Liver (tissue), 8 donors: ENCODE measurements at regions not wholly inside any gene's neighbourhood (a gene's known extent, or its start where the extent isn't known, plus 50 kb on each side); places are given as distances from the start of the nearest gene placed in this dataset.

Source experiments
- DNase-seq: peaks from one replicate; pipeline ENCODE4 v3.0.0-alpha.2; 2017; ENCODE audit warnings: low spot score
- H3K27ac ChIP-seq, 2 donors: one replicate each; pipeline ENCODE4 v1.7.0; 2013; ENCODE audit warnings: inconsistent platforms in 2 of 2, low read length in 2 of 2, control low read depth in 1 of 2, low read depth in 1 of 2, mild to moderate bottlenecking in 1 of 2
- H3K27me3 ChIP-seq, 4 donors: one replicate each; pipeline versions ENCODE4 v1.6.1 to v1.7.0; 2013; ENCODE audit warnings: low read length in 3 of 4, inconsistent platforms in 1 of 4, mild to moderate bottlenecking in 1 of 4, moderate library complexity in 1 of 4; ENCODE audit not compliant: control insufficient read depth in 4 of 4, insufficient read depth in 4 of 4
- H3K36me3 ChIP-seq, 4 donors: one replicate each; pipeline versions ENCODE4 v1.6.1 to v1.7.0; 2013; ENCODE audit warnings: low read length in 3 of 4, mild to moderate bottlenecking in 3 of 4, low read depth in 1 of 4, moderate library complexity in 1 of 4; ENCODE audit not compliant: control insufficient read depth in 4 of 4, insufficient read depth in 3 of 4
- H3K4me1 ChIP-seq, 4 donors: one replicate each; pipeline versions ENCODE4 v1.6.1 to v1.7.0; 2013; ENCODE audit warnings: low read length in 3 of 4, mild to moderate bottlenecking in 3 of 4, moderate library complexity in 1 of 4; ENCODE audit not compliant: control insufficient read depth in 4 of 4, insufficient read depth in 4 of 4
- H3K4me3 ChIP-seq, 3 donors: one replicate each; pipeline versions ENCODE4 v1.6.1 to v1.7.0; 2013; ENCODE audit warnings: low read length in 3 of 3, control low read depth in 1 of 3, low read depth in 1 of 3, mild to moderate bottlenecking in 1 of 3
- H3K9ac ChIP-seq, 2 donors: one replicate each; pipeline ENCODE4 v1.7.0; 2013; ENCODE audit warnings: low read length in 2 of 2, mild to moderate bottlenecking in 2 of 2, moderate library complexity in 2 of 2, control low read depth in 1 of 2, low read depth in 1 of 2
- H3K9me3 ChIP-seq, 4 donors: one replicate each; pipeline versions ENCODE4 v1.6.1 to v1.7.0; 2013; ENCODE audit warnings: low read length in 3 of 4; ENCODE audit not compliant: control insufficient read depth in 4 of 4
- ATF3 ChIP-seq: IDR thresholded peaks from 2 replicates; pipeline ENCODE4 v1.6.1; 2016; ENCODE audit warnings: antibody characterized with exemption
- CTCF ChIP-seq: fragments of 150-350 bp; IDR thresholded peaks from 2 replicates; pipeline ENCODE4 v1.5.1; 2017; ENCODE audit warnings: improper control_type of control experiment, low read depth, low read length; ENCODE audit not compliant: missing input control
- EGR1 ChIP-seq, 2 donors: IDR thresholded peaks; 2 replicates each; pipeline ENCODE4 v1.6.1; 2016 to 2018; ENCODE audit warnings: antibody characterized with exemption in 2 of 2, low read depth in 2 of 2
- FOXA1 ChIP-seq: IDR thresholded peaks from 2 replicates; pipeline ENCODE4 v1.6.1; 2016; ENCODE audit warnings: antibody characterized with exemption
- HNF4A ChIP-seq, 2 donors: conservative IDR thresholded peaks; 2 replicates each; pipeline ENCODE4 v1.6.1; 2016; ENCODE audit warnings: antibody characterized with exemption in 2 of 2, mild to moderate bottlenecking in 2 of 2
- HNF4G ChIP-seq: IDR thresholded peaks from 2 replicates; pipeline ENCODE4 v1.6.1; 2016; ENCODE audit warnings: antibody characterized with exemption
- JUND ChIP-seq, 2 donors: IDR thresholded peaks; 2 replicates each; pipeline ENCODE4 v1.6.1; 2016; ENCODE audit warnings: antibody characterized with exemption in 2 of 2
- NR2F2 ChIP-seq: IDR thresholded peaks from 2 replicates; pipeline ENCODE4 v1.6.1; 2016; ENCODE audit warnings: antibody characterized with exemption
- RAD21 ChIP-seq, 2 donors: IDR thresholded peaks; 2 replicates each; pipeline ENCODE4 v1.6.1; 2016; ENCODE audit warnings: antibody characterized with exemption in 2 of 2, mild to moderate bottlenecking in 2 of 2
- RXRA ChIP-seq, 2 donors: IDR thresholded peaks; 2 replicates each; pipeline ENCODE4 v1.6.1; 2017 to 2018; ENCODE audit warnings: antibody characterized with exemption in 2 of 2, mild to moderate bottlenecking in 1 of 2
- SP1 ChIP-seq: IDR thresholded peaks from 2 replicates; pipeline ENCODE4 v1.6.1; 2018; ENCODE audit warnings: antibody characterized with exemption, mild to moderate bottlenecking
- TAF1 ChIP-seq: conservative IDR thresholded peaks from 2 replicates; pipeline ENCODE4 v1.6.1; 2016; ENCODE audit warnings: antibody characterized with exemption, mild to moderate bottlenecking
- YY1 ChIP-seq: IDR thresholded peaks from 2 replicates; pipeline ENCODE4 v1.6.1; 2016; ENCODE audit warnings: antibody characterized with exemption, mild to moderate bottlenecking
- ZBTB33 ChIP-seq: IDR thresholded peaks from 2 replicates; pipeline ENCODE4 v1.6.1; 2016; ENCODE audit warnings: antibody characterized with exemption
- WGBS: extraction: QIAGEN DNeasy Blood & Tissue Kit; methylation state at CpG from one replicate; pipeline ENCODE4 v1.1.7; 2013; 5-methylcytosine and 5-hydroxymethylcytosine counted together
- donor health status: healthy.
- donor health status: healthy.
- donor health status: healthy.
- donor health status: healthy.
- donor health status: healthy.

GRCh38 chr6:164898412-164898811 is 411.0 kb downstream of the C6orf118 start:
- no peaks in the 10 kb centered on the region for H3K36me3 ChIP-seq
- 61% methylated on average over 2 of the region's 2 CpGs for WGBS
- H3K9ac ChIP-seq, result no peak overlapping the region
- no peak for DNase-seq
- peaks cover 0 to 5% (median 0%) of the 10 kb centered on the region in 4 donors for H3K9me3 ChIP-seq
- H3K4me3 ChIP-seq, result no peak overlapping the region
- no peaks in the 10 kb centered on the region for H3K4me1 ChIP-seq
- no peak for TF ChIP-seq CTCF
- H3K27ac ChIP-seq, result no peak overlapping the region
- no peaks in the 10 kb centered on the region for H3K27me3 ChIP-seq

GRCh38 chr6:164897523-164898235 is 411.7 kb downstream of the C6orf118 start:
- H3K4me3 ChIP-seq, result no peak overlapping the region
- DNase-seq, result no peak
- no peak overlapping the region for H3K9ac ChIP-seq
- TF ChIP-seq SP1 (no peak), RXRA (IDR thresholded peaks at IDR 0.05) (no peak), JUND (IDR thresholded peaks at IDR 0.05) (no peak), ZBTB33 (no peak), EGR1 (IDR thresholded peaks at IDR 0.05; ENCODE audit: low read depth in 2 of 2) (no peak), FOXA1 (no peak), CTCF (no peak), HNF4G (no peak), YY1 (no peak), TAF1 (no peak), ATF3 (no peak), NR2F2 (no peak), HNF4A (conservative IDR thresholded peaks at IDR 0.05) (no peak), RAD21 (IDR thresholded peaks at IDR 0.05) (no peak)
- H3K27me3 ChIP-seq, result no peaks in the 10 kb centered on the region
- H3K9me3 ChIP-seq, result peaks cover 0 to 5% (median 0%) of the 10 kb centered on the region in 4 donors
- H3K27ac ChIP-seq, result no peak overlapping the region
- WGBS, result 80% methylated on average over 8 of the region's 8 CpGs
- H3K4me1 ChIP-seq, result no peaks in the 10 kb centered on the region
- H3K36me3 ChIP-seq, result no peaks in the 10 kb centered on the region
